ENCODE measurements at regions not wholly inside any gene's neighbourhood (a gene's known extent, or its start where the extent isn't known, plus 50 kb on each side); places are given as distances from the start of the nearest gene placed in this dataset.
"Not testable (repeated sequence)": the region's sequence is repeated elsewhere in the genome, so short reads cannot be mapped to it uniquely, and the experiment has no call there.

GRCh38 chrX:37904833-37905232, 57.5 kb upstream of the DYNLT3 start:
- DNase-seq = no peak

- DNase-seq = peak; percentile 13
These were observed 58.2 kb upstream of the DYNLT3 start for GRCh38 chrX:37905436-37906147.

- DNase-seq = no peak
These were observed 59.0 kb upstream of the DYNLT3 start for GRCh38 chrX:37906357-37906756.

GRCh38 chrX:37910186-37910585, 62.8 kb upstream of the DYNLT3 start:
- DNase-seq = no peak

- DNase-seq = no peak
These were observed 64.9 kb upstream of the DYNLT3 start for GRCh38 chrX:37912304-37912703.

GRCh38 chrX:37912777-37913176, 65.4 kb upstream of the DYNLT3 start:
- no peak for DNase-seq

GRCh38 chrX:37918168-37918567, 70.8 kb upstream of the DYNLT3 start:
- no peak for DNase-seq

GRCh38 chrX:37918703-37919102, 71.3 kb upstream of the DYNLT3 start:
- no peak for DNase-seq

GRCh38 chrX:37921758-37922157, 74.4 kb upstream of the DYNLT3 start:
- peak; percentile 15 for DNase-seq

- no peak for DNase-seq
These were observed 75.6 kb upstream of the DYNLT3 start for GRCh38 chrX:37922928-37923327.

GRCh38 chrX:37925761-37926160, 78.4 kb upstream of the DYNLT3 start:
- not testable (repeated sequence) for DNase-seq

- peak; percentile 29 for DNase-seq
These were observed 79.3 kb upstream of the DYNLT3 start for GRCh38 chrX:37926700-37927099.

GRCh38 chrX:37942170-37942569, 64.2 kb upstream of the SYTL5 start:
- DNase-seq = no peak

GRCh38 chrX:37943554-37944344, 62.6 kb upstream of the SYTL5 start:
- DNase-seq = no peak

- DNase-seq = no peak
These were observed 60.2 kb upstream of the SYTL5 start for GRCh38 chrX:37946197-37946596.

GRCh38 chrX:37955273-37955672, 51.1 kb upstream of the SYTL5 start:
- no peak for DNase-seq

- DNase-seq = no peak
These were observed 50.1 kb upstream of the SYTL5 start for GRCh38 chrX:37956223-37956622.

Data from NCI-H526 treated with DMSO at 0.1 percent for 48 hours (cell line).